NCI-H146 (cell line): ENCODE measurements at regions not wholly inside any gene's neighbourhood (a gene's known extent, or its start where the extent isn't known, plus 50 kb on each side); places are given as distances from the start of the nearest gene placed in this dataset.

ENCODE experiments used
- DNase-seq: peaks from one replicate; lab custom pipeline; 2025; lab: John Stamatoyannopoulos, UW

DNA sequence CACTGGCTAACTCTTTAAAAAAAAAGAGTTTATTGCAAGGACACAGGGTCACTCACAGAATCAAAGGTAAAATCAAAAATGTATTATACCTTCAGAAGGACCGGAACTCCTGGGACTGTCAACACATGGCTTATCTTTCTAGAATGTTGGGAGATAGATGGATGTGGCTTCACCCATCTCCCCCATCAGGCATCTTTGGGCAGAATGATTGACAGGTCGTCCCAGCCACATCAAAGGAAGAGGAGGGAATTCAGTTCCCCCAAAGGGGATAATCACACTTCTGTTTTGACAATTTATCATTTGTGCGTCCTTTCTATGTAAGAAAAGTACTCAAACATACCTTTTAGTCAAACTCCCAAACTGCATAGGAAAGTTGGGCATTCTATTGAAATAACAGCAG lies 228.6 kb upstream of the CDH5 start:
- DNase-seq, result no peak

DNA sequence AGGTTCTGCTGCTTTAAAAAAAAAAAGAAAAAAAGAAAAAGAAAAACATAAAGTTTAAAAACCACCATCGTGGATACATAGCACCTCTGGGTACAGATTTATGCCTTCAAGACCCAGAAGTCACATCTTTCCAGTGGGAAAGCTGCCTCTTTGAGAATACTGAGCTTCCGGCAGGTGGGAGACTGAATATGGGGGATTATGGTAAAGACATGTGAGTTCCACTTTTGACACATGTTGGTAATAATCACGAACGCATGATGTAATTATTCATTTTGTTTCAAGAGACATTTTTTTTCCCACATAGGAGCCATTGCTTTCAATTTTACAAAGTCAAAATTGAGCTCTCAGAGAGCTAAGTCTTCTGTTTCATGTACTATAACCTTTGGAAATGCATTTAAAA lies 229.7 kb upstream of the CDH5 start:
- DNase-seq, result no peak

DNA sequence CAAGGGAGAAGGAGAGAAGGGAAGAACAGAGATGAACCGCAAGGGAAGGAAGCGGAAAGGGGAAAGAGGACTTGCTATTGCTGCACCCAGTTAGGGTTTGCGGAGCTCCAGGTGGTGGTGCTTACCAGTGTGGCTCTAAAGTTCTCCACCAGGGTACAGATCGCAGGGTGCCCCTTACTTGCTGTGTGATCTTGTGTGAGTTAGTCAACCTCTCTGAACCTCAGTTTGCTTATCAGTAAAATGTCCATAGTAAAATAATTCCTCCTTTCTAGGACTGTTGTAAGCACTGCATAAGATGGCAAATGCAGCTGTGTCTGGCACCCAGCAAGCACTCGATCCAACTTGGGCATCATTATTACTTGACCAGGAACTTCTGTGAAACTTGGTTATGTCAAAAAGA lies 230.7 kb upstream of the CDH5 start:
- no peak for DNase-seq

GRCh38 chr16:66135421-66135831 lies 231.1 kb upstream of the CDH5 start:
- DNase-seq, result no peak

- no peak for DNase-seq
Measured at GRCh38 chr16:66134875-66135274, 231.6 kb upstream of the CDH5 start.

DNA sequence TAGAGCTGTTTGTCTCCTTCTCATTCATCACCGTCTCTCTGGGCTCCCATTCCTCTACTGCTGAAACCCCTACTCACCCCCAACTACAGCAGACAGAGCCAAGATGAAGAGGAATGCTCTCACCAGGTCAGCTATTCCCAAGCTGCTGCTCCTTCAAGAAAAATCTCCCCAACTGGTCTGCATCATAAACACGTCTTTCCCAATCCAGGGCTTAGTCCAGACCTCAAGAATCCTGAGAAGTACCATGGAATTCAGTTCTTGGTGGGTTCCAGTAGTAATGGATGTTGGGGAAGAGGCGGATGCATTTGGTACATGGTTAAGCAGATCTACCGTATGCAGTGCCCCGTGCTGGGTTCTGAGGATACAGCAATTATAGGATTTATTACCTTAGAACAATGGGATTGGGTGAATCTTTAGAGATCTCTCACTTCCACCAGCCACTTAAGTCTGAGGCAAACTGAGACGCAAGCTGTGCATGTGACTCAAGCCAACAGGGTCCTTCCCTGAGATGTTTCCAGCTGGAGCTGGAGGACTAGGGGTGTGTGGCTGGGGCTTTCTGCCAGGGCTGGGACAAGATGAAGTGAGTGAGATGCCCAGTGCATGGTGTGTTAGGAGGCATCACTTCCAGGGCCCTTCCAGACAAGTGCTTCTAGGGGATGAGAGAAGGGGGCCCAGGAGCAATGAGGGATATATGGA lies 232.7 kb upstream of the CDH5 start:
- no peak for DNase-seq

- no peak for DNase-seq
Measured at GRCh38 chr16:66131895-66132294, 234.6 kb upstream of the CDH5 start.

GRCh38 chr16:66131156-66131807 lies 235.2 kb upstream of the CDH5 start:
- no peak for DNase-seq

DNA sequence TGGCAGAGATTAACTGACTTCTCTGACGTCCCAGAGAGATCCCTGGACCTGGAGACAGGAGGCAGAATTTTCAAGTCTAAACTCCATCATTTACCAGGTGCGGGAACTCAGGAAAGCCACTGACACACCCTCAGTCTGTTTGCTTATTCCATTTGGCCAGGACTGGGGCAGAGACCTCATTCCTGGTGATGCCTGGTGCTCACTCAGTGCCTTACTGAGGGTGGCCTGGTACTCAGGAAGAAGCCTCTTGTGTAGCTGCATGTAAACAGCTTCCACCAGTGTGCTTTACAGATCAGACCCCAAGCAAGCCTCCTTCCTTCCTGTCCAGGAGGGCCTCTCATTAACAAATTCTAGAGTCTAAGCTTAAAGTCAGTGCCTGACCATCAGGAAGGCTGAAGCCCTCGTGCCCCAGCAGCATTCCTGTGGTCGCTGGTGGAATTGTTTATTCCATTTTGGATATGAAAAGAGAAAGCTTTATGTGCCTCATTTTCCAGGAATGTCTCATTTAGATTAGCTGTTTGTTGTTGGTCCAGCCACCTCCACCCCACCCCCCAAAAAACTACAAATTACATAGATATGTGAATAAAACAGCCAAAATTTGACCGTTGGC lies 236.1 kb upstream of the CDH5 start:
- DNase-seq, result no peak

- DNase-seq, result no peak
Measured at GRCh38 chr16:66129196-66129595, 237.3 kb upstream of the CDH5 start.

DNA sequence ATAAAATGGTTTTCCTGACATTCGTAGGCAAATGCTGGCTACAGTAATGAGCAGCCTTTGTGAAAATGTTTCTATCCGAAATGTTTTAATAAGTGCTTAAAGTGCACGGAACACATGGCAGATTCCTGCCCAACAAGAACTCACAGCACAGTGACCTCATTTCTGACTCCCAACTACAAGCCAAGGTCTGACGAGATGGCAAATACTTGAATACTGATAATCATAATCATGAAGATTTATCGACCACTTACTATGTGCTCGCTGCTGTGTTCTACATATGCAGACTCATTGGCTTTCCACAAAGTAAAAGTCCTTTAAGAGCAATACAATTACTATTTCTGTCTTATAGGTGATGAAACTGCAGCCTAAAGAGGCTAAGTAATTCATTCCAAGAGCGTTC lies 238.1 kb upstream of the CDH5 start:
- DNase-seq, result no peak

- DNase-seq, result no peak
Measured at GRCh38 chr16:66127459-66128370, 238.8 kb upstream of the CDH5 start.

DNA sequence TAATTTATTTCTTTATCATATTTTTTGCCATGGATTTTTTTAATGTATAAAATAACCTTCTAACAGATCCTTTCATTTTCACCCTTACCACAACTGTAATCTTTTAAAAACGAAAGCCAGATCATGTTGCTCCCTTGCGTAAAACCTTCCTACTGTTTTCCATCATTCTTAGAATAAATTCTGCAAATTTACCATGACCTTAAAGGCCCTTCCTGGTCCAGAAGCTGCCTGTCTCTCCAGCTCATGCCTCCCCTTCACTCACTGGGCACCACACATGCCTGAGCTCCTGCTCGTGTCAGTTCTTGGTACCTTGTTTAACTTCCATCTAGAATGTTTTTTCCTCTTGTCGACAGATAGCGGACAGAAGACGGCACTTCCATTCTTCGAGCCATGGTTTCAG lies 245.0 kb upstream of the CDH5 start:
- DNase-seq, result no peak

- DNase-seq, result no peak
Measured at GRCh38 chr16:66120656-66121055, 245.8 kb upstream of the CDH5 start.

DNA sequence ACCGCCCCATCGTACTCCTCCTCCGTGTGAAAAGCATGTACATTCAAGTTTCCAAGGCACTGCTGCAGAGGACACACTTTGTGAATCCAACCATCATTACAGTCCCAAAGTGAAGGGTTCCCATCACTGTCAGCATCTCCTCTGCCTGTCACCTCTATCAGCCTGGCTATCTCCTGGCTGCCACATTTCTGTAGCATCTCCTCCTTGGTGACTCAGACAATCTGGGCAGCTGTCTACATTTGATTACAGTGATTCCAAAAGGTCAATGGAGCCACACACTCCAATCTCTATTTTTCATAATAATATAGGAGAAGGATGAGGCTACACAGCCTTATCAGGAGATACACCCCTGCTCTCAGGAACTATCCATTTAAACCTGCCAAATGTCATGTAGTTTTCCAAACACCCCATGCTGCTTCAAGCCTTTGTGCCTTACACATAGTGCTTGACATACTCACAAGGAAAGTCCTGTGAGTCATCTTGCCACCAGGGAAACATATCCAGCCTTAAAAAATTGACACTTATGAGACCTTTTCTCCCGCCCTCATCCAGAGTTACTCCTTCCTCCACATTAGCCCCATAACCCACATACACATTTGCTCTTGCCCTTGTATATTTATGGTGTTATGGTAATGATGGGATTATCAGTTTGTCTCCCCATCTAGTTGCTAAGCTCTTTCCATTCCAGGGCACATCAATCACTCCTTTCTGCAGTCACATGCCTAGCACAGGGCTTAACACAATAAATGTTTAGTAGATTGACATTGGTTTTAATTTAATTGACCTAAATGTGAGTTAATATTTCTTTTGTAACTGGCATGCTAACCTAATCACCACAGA lies 250.1 kb upstream of the CDH5 start:
- no peak for DNase-seq

GRCh38 chr16:66115373-66115772 lies 251.1 kb upstream of the CDH5 start:
- DNase-seq, result no peak

DNA sequence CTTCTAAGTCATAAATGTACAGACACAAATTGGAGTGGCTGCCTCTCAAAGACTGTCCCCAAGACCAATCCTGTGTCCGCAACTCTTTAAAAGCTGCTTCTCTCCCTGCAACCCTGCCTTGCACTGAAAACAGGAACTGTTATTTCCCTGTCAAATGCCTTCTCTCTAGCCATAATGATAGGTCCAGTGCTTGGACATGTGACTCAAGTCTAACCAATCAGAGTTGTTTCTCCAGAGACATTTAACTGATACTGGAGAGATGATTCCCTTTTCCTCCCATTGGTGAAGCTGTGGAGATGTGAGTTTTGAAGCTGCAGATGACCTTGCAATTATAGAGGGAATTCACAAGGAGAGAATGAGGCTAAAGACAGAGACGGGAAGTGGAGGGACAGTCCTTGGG lies 253.3 kb upstream of the CDH5 start:
- DNase-seq, result no peak

- no peak for DNase-seq
Measured at GRCh38 chr16:66109677-66110076, 256.8 kb upstream of the CDH5 start.

GRCh38 chr16:66107661-66108060 lies 258.8 kb upstream of the CDH5 start:
- no peak for DNase-seq

DNA sequence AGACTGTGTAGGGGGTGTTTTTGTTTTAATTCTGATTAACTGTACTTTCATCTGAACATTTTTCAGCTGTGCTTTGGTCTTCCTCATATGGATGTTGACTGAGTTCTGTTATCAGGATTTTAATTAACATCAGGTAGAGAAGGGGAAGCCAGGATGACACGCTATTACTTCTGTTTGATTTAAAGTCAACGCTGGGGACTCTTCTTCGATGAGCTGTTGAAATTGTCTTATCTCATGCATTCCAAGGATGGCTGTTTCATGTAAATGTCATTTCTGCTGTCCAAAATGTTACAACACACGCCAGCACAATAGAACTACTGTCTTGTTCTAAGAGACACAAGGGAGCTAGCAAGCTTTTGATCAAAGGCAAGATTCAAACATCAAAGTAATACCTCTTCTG lies 263.3 kb upstream of the CDH5 start:
- DNase-seq, result no peak

DNA sequence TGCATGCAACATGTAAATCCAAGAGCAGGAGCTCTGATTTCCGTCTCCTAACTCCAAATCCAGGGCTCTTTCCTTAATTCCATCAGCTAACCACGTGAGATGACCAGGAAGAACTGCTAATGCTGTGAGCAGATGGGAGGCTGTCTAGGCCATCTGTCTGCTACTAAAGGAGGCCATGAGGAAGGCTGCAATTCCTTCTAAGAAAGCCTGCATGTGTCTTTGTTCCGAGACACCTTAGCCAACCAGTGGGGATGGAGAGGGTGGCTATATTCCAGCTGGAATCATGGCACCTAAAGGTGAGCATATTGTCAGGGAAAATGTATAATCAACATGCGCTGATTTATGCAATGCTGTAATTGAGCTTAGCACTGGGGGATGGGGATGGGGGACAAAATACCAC lies 267.2 kb upstream of the CDH5 start:
- no peak for DNase-seq

DNA sequence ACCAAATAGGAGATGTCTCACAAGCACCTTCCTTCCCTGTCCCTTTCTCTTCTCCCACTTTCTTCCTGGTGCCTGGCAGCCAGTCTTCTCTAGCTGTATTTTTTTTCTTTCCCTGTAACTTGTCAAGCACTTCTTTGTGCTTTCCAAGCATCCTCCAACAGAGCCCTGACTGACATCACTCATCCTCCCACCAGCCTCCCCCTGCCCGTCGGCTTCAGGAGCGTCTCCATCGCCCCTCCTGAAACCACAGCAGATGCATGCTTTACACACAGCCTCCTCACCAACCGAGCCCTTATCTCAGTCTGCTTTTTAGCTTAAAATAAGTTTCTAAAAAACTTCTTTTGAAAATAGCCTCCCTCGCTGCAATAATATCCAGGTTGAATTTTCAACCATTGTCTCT lies 268.7 kb upstream of the CDH5 start:
- DNase-seq, result no peak
